SK-N-SH (cell line): ENCODE measurements at regions not wholly inside any gene's neighbourhood (a gene's known extent, or its start where the extent isn't known, plus 50 kb on each side); places are given as distances from the start of the nearest gene placed in this dataset.

ENCODE experiments used
- CTCF ChIA-PET: fragments of 300-600, 350-600 bp; formaldehyde crosslinking; extraction: SDS; loops from one replicate; lab custom pipeline; 2021; lab: Yijun Ruan, JAX
- POLR2A ChIA-PET: fragments of 350-600 bp; sonication (Branson Sonifier 250); formaldehyde crosslinking; extraction: SDS; loops from one replicate; lab custom pipeline; 2020; ENCODE audit warnings: antibody characterized with exemption, inconsistent platforms; lab: Yijun Ruan, JAX
- DNase-seq: peaks from one replicate; pipeline ENCODE4 v3.0.0; 2012
- H2AFZ ChIP-seq: fragments of 200-600 bp; sonication (generic); 2 replicates; pipeline ENCODE4 v1.8.1; 2016; ENCODE audit warnings: antibody characterized with exemption, mild to moderate bottlenecking, low read depth
- H3F3A ChIP-seq: fragments of 200-600 bp; sonication (generic); replicated peaks from 2 replicates; pipeline ENCODE3; 2016; ENCODE audit warnings: antibody characterized with exemption, mild to moderate bottlenecking; ENCODE audit not compliant: insufficient read depth
- H3K27ac ChIP-seq, 2 experiments: fragments of 200-500 bp in 1 of 2; fragments of 200-600 bp in 1 of 2; sonication (Bioruptor generic) in 1 of 2; sonication (generic), shearing (Covaris generic) in 1 of 2; 2 replicates each; pipeline versions ENCODE4 v1.5.1 to v1.6.1; 2014 to 2016; ENCODE audit warnings: low read depth in 2 of 2, inconsistent platforms in 1 of 2, low read length in 1 of 2, mild to moderate bottlenecking in 1 of 2, mixed read lengths in 1 of 2
- H3K27me3 ChIP-seq: fragments of 200-600 bp; sonication (generic), shearing (Covaris generic); 2 replicates; pipeline ENCODE4 v1.6.1; 2016; ENCODE audit warnings: mixed run types; ENCODE audit not compliant: insufficient read depth
- H3K36me3 ChIP-seq, 2 experiments: fragments of 200-500 bp in 1 of 2; fragments of 200-600 bp in 1 of 2; sonication (Bioruptor generic) in 1 of 2; sonication (generic) in 1 of 2; replicated peaks in 1 of 2; 2 replicates each; pipeline versions ENCODE3 to v1.5.1; 2014 to 2016; ENCODE audit warnings: low read length in 1 of 2, mild to moderate bottlenecking in 1 of 2; ENCODE audit not compliant: insufficient read depth in 2 of 2, control insufficient read depth in 1 of 2
- H3K4me1 ChIP-seq, 2 experiments: fragments of 200-500 bp in 1 of 2; fragments of 200-600 bp in 1 of 2; sonication (Bioruptor generic) in 1 of 2; sonication (generic), shearing (Covaris generic) in 1 of 2; 2 replicates each; pipeline versions ENCODE4 v1.5.1 to v1.6.1; 2014 to 2016; ENCODE audit warnings: low read depth in 1 of 2, low read length in 1 of 2, mixed run types in 1 of 2; ENCODE audit not compliant: insufficient read depth in 2 of 2, control insufficient read depth in 1 of 2
- H3K4me2 ChIP-seq: fragments of 200-600 bp; sonication (generic), shearing (Covaris generic); 2 replicates; pipeline ENCODE4 v1.6.1; 2017; ENCODE audit warnings: mixed run types
- H3K4me3 ChIP-seq, 2 experiments: fragments of 200-500 bp in 1 of 2; fragments of 200-600 bp in 1 of 2; sonication (Bioruptor generic) in 1 of 2; sonication (generic), shearing (Covaris generic) in 1 of 2; 2 replicates each; pipeline versions ENCODE4 v1.5.1 to v1.8.1; 2014 to 2016; ENCODE audit warnings: low read depth in 2 of 2, inconsistent platforms in 1 of 2, low read length in 1 of 2, mild to moderate bottlenecking in 1 of 2, mixed read lengths in 1 of 2, moderate library complexity in 1 of 2
- H3K79me2 ChIP-seq: fragments of 200-600 bp; sonication (generic); 2 replicates; pipeline ENCODE4 v1.8.1; 2017; ENCODE audit warnings: mild to moderate bottlenecking; ENCODE audit not compliant: insufficient read depth
- H3K9ac ChIP-seq: fragments of 200-600 bp; sonication (generic); 2 replicates; pipeline ENCODE4 v1.6.1; 2017; ENCODE audit warnings: mixed run types
- H3K9me2 ChIP-seq: fragments of 200-600 bp; sonication (generic); 2 replicates; pipeline ENCODE4 v1.6.1; 2017; ENCODE audit warnings: mixed run types
- H3K9me3 ChIP-seq: fragments of 200-600 bp; sonication (generic); 2 replicates; pipeline ENCODE4 v1.6.1; 2017; ENCODE audit warnings: mixed run types, mild to moderate bottlenecking, moderate library complexity
- H4K20me1 ChIP-seq: fragments of 200-600 bp; sonication (generic); 2 replicates; pipeline ENCODE4 v1.6.1; 2017; ENCODE audit warnings: mild to moderate bottlenecking, mixed run types; ENCODE audit not compliant: insufficient read depth
- ELF1 ChIP-seq: IDR thresholded peaks from 2 replicates; pipeline ENCODE4 v1.4.0; 2012
- FOSL2 ChIP-seq: IDR thresholded peaks from 2 replicates; pipeline ENCODE4 v1.4.0; 2012; ENCODE audit warnings: low read depth, mild to moderate bottlenecking, moderate library complexity, borderline replicate concordance
- FOXJ3 ChIP-seq: sonication (generic); formaldehyde crosslinking; IDR thresholded peaks from 2 replicates; pipeline ENCODE4 v1.5.1; 2020; ENCODE audit warnings: mild to moderate bottlenecking, missing genetic modification reagents
- IRF3 ChIP-seq: fragments of 150-350 bp; IDR thresholded peaks from 2 replicates; pipeline ENCODE4 v1.6.1; 2016; ENCODE audit warnings: mild to moderate bottlenecking, low read depth, low read length
- MAX ChIP-seq: IDR thresholded peaks from 2 replicates; pipeline ENCODE4 v1.4.0; 2012; ENCODE audit warnings: low read depth
- MEF2A ChIP-seq: IDR thresholded peaks from 2 replicates; pipeline ENCODE4 v1.4.0; 2012; ENCODE audit warnings: low read depth, borderline replicate concordance
- POLR2AphosphoS5 ChIP-seq: IDR thresholded peaks from 2 replicates; pipeline ENCODE4 v1.6.1; 2012; ENCODE audit warnings: low read depth, low read length
- RAD21 ChIP-seq: IDR thresholded peaks from 2 replicates; pipeline ENCODE4 v1.6.1; 2012; ENCODE audit warnings: mild to moderate bottlenecking, low read length
- RFX5 ChIP-seq: IDR thresholded peaks from 2 replicates; pipeline ENCODE4 v1.6.1; 2012; ENCODE audit warnings: mild to moderate bottlenecking, improper control_type of control experiment, low read length
- RXRA ChIP-seq: IDR thresholded peaks from 2 replicates; pipeline ENCODE4 v1.4.0; 2012; ENCODE audit warnings: low read depth, mild to moderate bottlenecking, borderline replicate concordance
- SIN3A ChIP-seq: IDR thresholded peaks from 2 replicates; pipeline ENCODE4 v1.6.1; 2012; ENCODE audit warnings: low read depth, mild to moderate bottlenecking, low read length, moderate library complexity, borderline replicate concordance
- TAF1 ChIP-seq: IDR thresholded peaks from 2 replicates; pipeline ENCODE4 v1.6.1; 2012; ENCODE audit warnings: low read depth, mild to moderate bottlenecking, low read length, moderate library complexity, borderline replicate concordance
- TEAD4 ChIP-seq: IDR thresholded peaks from 2 replicates; pipeline ENCODE4 v1.4.0; 2012; ENCODE audit warnings: mild to moderate bottlenecking, borderline replicate concordance; ENCODE audit not compliant: insufficient read depth
- USF2 ChIP-seq: fragments of 150-350 bp; IDR thresholded peaks from 2 replicates; pipeline ENCODE4 v1.6.1; 2017; ENCODE audit warnings: antibody characterized with exemption, low read length, low read depth, borderline replicate concordance
- YY1 ChIP-seq: IDR thresholded peaks from 2 replicates; pipeline ENCODE4 v1.4.0; 2012; ENCODE audit warnings: low read depth, mild to moderate bottlenecking
- WGBS: methylation state at CpG from one replicate; pipeline ENCODE4 v1.1.6; 2017; ENCODE audit warnings: low lambda C conversion rate; 5-methylcytosine and 5-hydroxymethylcytosine counted together
- TF ChIP-seq, protein P1 (sequence below): IDR thresholded peaks from 2 replicates; pipeline ENCODE4 v1.6.1; 2012; ENCODE audit warnings: mild to moderate bottlenecking, low read depth, low read length, moderate library complexity
- TF ChIP-seq, protein P2 (sequence below): IDR thresholded peaks from 2 replicates; pipeline ENCODE4 v1.4.0; 2012; ENCODE audit warnings: low read depth, borderline replicate concordance
- TF ChIP-seq, protein P3 (sequence below): fragments of 200-600 bp; sonication (generic); IDR thresholded peaks from 2 replicates; pipeline ENCODE4 v1.6.1; 2017; ENCODE audit warnings: antibody characterized with exemption, mild to moderate bottlenecking, moderate library complexity

- CTCF ChIA-PET, result interaction anchor here (1.0 kb wide), 1 partner anchor 71 kb away, joined by 3 read pairs; no protein-coding TSS in a partner anchor
- H3K9me2 ChIP-seq, result no peaks in the 10 kb centered on the region
- DNase-seq, result no peak
These were observed 977.9 kb downstream of the BRINP3 start for GRCh38 chr1:189499736-189500135.

DNA sequence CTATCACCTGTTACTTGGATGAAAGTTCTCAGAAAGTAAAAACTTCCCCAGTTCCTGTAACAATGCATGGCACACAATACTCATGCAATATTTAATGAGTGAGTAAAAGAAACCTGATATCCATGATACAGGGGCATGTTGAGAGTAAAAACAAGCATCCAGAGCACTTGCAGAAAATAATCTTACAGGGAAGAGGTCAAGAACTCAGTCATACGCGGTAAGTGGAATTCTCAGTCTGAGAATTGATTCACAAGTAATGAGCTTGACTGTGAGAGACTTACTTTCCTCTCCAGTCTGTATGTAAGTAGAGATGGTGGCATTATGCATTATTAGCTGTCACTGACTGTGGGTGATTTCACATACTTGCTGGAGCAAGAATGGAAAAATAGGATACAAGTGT lies 976.9 kb downstream of the BRINP3 start:
- no peak for DNase-seq
- H3K79me2 ChIP-seq, result no peaks in the 10 kb centered on the region
- no peak overlapping the region for H3K27ac ChIP-seq
- H3K4me2 ChIP-seq, result no peak overlapping the region
- H4K20me1 ChIP-seq, result no peaks in the 10 kb centered on the region
- no peaks in the 10 kb centered on the region; a peak in 1 of 4 replicates for H3K4me1 ChIP-seq
- H3K9me2 ChIP-seq, result no peaks in the 10 kb centered on the region
- H3K9me3 ChIP-seq, result no peaks in the 10 kb centered on the region
- TF ChIP-seq, protein P1, sequence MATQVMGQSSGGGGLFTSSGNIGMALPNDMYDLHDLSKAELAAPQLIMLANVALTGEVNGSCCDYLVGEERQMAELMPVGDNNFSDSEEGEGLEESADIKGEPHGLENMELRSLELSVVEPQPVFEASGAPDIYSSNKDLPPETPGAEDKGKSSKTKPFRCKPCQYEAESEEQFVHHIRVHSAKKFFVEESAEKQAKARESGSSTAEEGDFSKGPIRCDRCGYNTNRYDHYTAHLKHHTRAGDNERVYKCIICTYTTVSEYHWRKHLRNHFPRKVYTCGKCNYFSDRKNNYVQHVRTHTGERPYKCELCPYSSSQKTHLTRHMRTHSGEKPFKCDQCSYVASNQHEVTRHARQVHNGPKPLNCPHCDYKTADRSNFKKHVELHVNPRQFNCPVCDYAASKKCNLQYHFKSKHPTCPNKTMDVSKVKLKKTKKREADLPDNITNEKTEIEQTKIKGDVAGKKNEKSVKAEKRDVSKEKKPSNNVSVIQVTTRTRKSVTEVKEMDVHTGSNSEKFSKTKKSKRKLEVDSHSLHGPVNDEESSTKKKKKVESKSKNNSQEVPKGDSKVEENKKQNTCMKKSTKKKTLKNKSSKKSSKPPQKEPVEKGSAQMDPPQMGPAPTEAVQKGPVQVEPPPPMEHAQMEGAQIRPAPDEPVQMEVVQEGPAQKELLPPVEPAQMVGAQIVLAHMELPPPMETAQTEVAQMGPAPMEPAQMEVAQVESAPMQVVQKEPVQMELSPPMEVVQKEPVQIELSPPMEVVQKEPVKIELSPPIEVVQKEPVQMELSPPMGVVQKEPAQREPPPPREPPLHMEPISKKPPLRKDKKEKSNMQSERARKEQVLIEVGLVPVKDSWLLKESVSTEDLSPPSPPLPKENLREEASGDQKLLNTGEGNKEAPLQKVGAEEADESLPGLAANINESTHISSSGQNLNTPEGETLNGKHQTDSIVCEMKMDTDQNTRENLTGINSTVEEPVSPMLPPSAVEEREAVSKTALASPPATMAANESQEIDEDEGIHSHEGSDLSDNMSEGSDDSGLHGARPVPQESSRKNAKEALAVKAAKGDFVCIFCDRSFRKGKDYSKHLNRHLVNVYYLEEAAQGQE, result no peak
- TF ChIP-seq SIN3A (no peak), TAF1 (no peak), IRF3 (no peak), POLR2AphosphoS5 (no peak), YY1 (no peak), MAX (no peak), ELF1 (no peak)
- TF ChIP-seq, protein P2, sequence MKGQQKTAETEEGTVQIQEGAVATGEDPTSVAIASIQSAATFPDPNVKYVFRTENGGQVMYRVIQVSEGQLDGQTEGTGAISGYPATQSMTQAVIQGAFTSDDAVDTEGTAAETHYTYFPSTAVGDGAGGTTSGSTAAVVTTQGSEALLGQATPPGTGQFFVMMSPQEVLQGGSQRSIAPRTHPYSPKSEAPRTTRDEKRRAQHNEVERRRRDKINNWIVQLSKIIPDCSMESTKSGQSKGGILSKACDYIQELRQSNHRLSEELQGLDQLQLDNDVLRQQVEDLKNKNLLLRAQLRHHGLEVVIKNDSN, result no peak
- TF ChIP-seq, protein P3, sequence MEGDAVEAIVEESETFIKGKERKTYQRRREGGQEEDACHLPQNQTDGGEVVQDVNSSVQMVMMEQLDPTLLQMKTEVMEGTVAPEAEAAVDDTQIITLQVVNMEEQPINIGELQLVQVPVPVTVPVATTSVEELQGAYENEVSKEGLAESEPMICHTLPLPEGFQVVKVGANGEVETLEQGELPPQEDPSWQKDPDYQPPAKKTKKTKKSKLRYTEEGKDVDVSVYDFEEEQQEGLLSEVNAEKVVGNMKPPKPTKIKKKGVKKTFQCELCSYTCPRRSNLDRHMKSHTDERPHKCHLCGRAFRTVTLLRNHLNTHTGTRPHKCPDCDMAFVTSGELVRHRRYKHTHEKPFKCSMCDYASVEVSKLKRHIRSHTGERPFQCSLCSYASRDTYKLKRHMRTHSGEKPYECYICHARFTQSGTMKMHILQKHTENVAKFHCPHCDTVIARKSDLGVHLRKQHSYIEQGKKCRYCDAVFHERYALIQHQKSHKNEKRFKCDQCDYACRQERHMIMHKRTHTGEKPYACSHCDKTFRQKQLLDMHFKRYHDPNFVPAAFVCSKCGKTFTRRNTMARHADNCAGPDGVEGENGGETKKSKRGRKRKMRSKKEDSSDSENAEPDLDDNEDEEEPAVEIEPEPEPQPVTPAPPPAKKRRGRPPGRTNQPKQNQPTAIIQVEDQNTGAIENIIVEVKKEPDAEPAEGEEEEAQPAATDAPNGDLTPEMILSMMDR, result no peak
- POLR2A ChIA-PET, result no interaction called here
- H3F3A ChIP-seq, result no peaks in the 10 kb centered on the region
- WGBS, result 93% methylated on average over 2 of the region's 2 CpGs
- H3K36me3 ChIP-seq, result no peaks in the 10 kb centered on the region
- no peak overlapping the region for H2AFZ ChIP-seq
- H3K4me3 ChIP-seq, result no peak overlapping the region
- no peak overlapping the region for H3K9ac ChIP-seq
- no peaks in the 10 kb centered on the region for H3K27me3 ChIP-seq
- CTCF ChIA-PET, result interaction anchor here (1.0 kb wide), 1 partner anchor 72 kb away, joined by 3 read pairs; no protein-coding TSS in a partner anchor

More at GRCh38 chr1:189499736-189500135, 977.9 kb downstream of the BRINP3 start:
- Histone ChIP-seq H3K27ac (no peak overlapping the region), H3K9ac (no peak overlapping the region), H3K4me1 (no peaks in the 10 kb centered on the region; a peak in 1 of 4 replicates), H2AFZ (no peak overlapping the region), H3K9me3 (no peaks in the 10 kb centered on the region), H3K4me2 (no peak overlapping the region), H3K27me3 (no peaks in the 10 kb centered on the region), H3K4me3 (no peak overlapping the region), H3K36me3 (no peaks in the 10 kb centered on the region), H3F3A (no peaks in the 10 kb centered on the region), H4K20me1 (no peaks in the 10 kb centered on the region), H3K79me2 (no peaks in the 10 kb centered on the region)
- TF ChIP-seq RAD21, result no peak
- no peak for TF ChIP-seq FOXJ3
- TF ChIP-seq RXRA, result no peak
- TF ChIP-seq MEF2A, result no peak
- no peak for TF ChIP-seq IRF3
- no peak for TF ChIP-seq TEAD4
- TF ChIP-seq RFX5, result no peak
- TF ChIP-seq USF2, result no peak
- TF ChIP-seq FOSL2, result no peak
- POLR2A ChIA-PET, result no interaction called here
- 73% methylated on average over 4 of the region's 4 CpGs for WGBS
